AG20443 (cell line): ENCODE measurements at regions not wholly inside any gene's neighbourhood (a gene's known extent, or its start where the extent isn't known, plus 50 kb on each side); places are given as distances from the start of the nearest gene placed in this dataset.
A peak's percentile ranks its signal among the peaks of the same experiment; 100 is the strongest.

ENCODE experiments used
- DNase-seq: peaks from one replicate; pipeline ENCODE4 v3.0.0; 2012; ENCODE audit warnings: low spot score, mixed read lengths

- DNase-seq: no peak
Measured at GRCh38 chr5:128895122-128895521, 70.2 kb upstream of the SLC27A6 start.

GRCh38 chr5:128896675-128897074 lies 68.6 kb upstream of the SLC27A6 start:
- DNase-seq: no peak

DNA sequence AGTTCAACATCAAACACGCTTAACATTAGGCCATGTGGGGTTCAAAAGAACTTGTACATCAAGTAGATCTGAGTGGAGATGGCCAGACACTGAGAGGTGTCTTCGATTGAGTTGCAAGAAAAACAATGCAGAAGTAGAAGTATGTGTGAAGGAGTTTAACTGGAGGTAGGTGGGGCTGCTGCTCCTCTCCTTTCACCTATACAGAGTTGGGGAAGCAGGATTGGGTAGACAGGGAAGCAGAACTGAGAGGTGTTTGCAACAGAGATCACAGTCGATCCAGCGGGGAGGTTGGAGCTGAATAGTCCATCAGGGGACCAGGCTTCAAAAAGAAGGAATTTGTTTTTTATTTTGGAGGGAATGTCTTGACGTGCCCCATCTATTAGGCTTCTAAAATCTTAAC lies 61.7 kb upstream of the SLC27A6 start:
- no peak for DNase-seq

GRCh38 chr5:128904805-128905567 lies 60.3 kb upstream of the SLC27A6 start:
- no peak for DNase-seq

- DNase-seq: peak; percentile 56
Measured at GRCh38 chr5:128905568-128906110, 59.6 kb upstream of the SLC27A6 start.

DNA sequence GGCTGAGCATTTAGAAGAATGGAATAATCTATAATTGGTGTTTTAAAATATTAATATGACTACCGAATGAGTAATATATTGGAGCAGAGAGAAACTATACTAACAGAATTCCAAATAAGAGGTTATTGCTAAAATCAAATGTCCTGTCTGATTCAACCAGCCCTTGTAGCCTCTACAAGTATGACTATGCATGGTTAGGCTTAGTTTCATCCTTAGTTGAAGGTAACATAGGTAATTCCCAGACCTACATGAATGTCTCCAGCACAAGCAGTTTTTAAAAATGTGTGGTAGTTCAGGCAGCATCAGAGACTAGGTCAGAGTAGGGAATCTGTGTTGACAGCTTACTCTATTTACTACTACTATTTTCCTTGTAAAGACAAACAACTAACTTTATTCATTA lies 51.7 kb upstream of the SLC27A6 start:
- no peak for DNase-seq
